Nephron (organoid): ENCODE measurements at regions not wholly inside any gene's neighbourhood (a gene's known extent, or its start where the extent isn't known, plus 50 kb on each side); places are given as distances from the start of the nearest gene placed in this dataset.

ENCODE experiments used
- H3K27ac Mint-ChIP-seq, 3 experiments: 2 replicates each; pipeline ENCODE4 v1.8.0; 2020; ENCODE audit warnings: mixed read lengths in 3 of 3, mild to moderate bottlenecking in 2 of 3, moderate library complexity in 1 of 3
- H3K27me3 Mint-ChIP-seq: 2 replicates; pipeline ENCODE4 v1.8.0; 2021; ENCODE audit warnings: low read depth, mild to moderate bottlenecking, moderate library complexity, mixed read lengths
- H3K36me3 Mint-ChIP-seq: 2 replicates; pipeline ENCODE4 v1.8.0; 2020; ENCODE audit warnings: low read depth, mixed read lengths
- H3K4me1 Mint-ChIP-seq: 2 replicates; pipeline ENCODE4 v1.8.0; 2020; ENCODE audit warnings: mixed read lengths
- H3K4me3 Mint-ChIP-seq, 3 experiments: 2 replicates each; pipeline ENCODE4 v1.8.0; 2020; ENCODE audit warnings: mild to moderate bottlenecking in 3 of 3, mixed read lengths in 3 of 3, moderate library complexity in 2 of 3
- H3K9me3 Mint-ChIP-seq: 2 replicates; pipeline ENCODE4 v1.8.0; 2020; ENCODE audit warnings: mixed read lengths
- CTCF ChIP-seq, 3 experiments: fragments of 200-600 bp; sonication (generic); IDR thresholded peaks; one replicate each; pipeline ENCODE4 v1.5.0; 2021; ENCODE audit warnings: antibody characterized with exemption in 3 of 3; ENCODE audit not compliant: unreplicated experiment in 3 of 3

GRCh38 chr3:116806351-116806750, 96.8 kb downstream of the TUSC7 start:
- H3K36me3 Mint-ChIP-seq = no peaks in the 10 kb centered on the region
- no peaks in the 10 kb centered on the region for H3K27me3 Mint-ChIP-seq
- peaks cover 23% of the 10 kb centered on the region for H3K9me3 Mint-ChIP-seq
- no peak overlapping the region for H3K27ac Mint-ChIP-seq
- no peak for TF ChIP-seq CTCF (IDR thresholded peaks at IDR 0.05; ENCODE audit: unreplicated experiment in 3 of 3)
- H3K4me3 Mint-ChIP-seq = no peak overlapping the region
- no peaks in the 10 kb centered on the region for H3K4me1 Mint-ChIP-seq

GRCh38 chr3:116808725-116809124, 99.1 kb downstream of the TUSC7 start:
- Mint-ChIP-seq H3K27ac (no peak overlapping the region), H3K9me3 (peaks cover 21% of the 10 kb centered on the region), H3K4me1 (no peaks in the 10 kb centered on the region), H3K4me3 (no peak overlapping the region), H3K27me3 (no peaks in the 10 kb centered on the region), H3K36me3 (no peaks in the 10 kb centered on the region)
- no peak for TF ChIP-seq CTCF (IDR thresholded peaks at IDR 0.05; ENCODE audit: unreplicated experiment in 3 of 3)

- no peaks in the 10 kb centered on the region for H3K4me1 Mint-ChIP-seq
- no peak overlapping the region for H3K27ac Mint-ChIP-seq
- no peak for TF ChIP-seq CTCF (IDR thresholded peaks at IDR 0.05; ENCODE audit: unreplicated experiment in 3 of 3)
- H3K4me3 Mint-ChIP-seq = no peak overlapping the region
- H3K36me3 Mint-ChIP-seq = no peaks in the 10 kb centered on the region
- H3K9me3 Mint-ChIP-seq = peaks cover 21% of the 10 kb centered on the region
- no peaks in the 10 kb centered on the region for H3K27me3 Mint-ChIP-seq
Observed at GRCh38 chr3:116809208-116809607, 99.6 kb downstream of the TUSC7 start.

- H3K27ac Mint-ChIP-seq = no peak overlapping the region
- H3K4me1 Mint-ChIP-seq = peaks cover 8% of the 10 kb centered on the region
- H3K27me3 Mint-ChIP-seq = no peaks in the 10 kb centered on the region
- H3K9me3 Mint-ChIP-seq = peaks cover 16% of the 10 kb centered on the region
- H3K36me3 Mint-ChIP-seq = no peaks in the 10 kb centered on the region
- no peak for TF ChIP-seq CTCF (IDR thresholded peaks at IDR 0.05; ENCODE audit: unreplicated experiment in 3 of 3)
- H3K4me3 Mint-ChIP-seq = no peak overlapping the region
Observed at GRCh38 chr3:116811754-116812153, 102.2 kb downstream of the TUSC7 start.

GRCh38 chr3:116812949-116813348, 103.4 kb downstream of the TUSC7 start:
- Mint-ChIP-seq H3K27me3 (no peaks in the 10 kb centered on the region), H3K4me1 (peaks cover 8% of the 10 kb centered on the region), H3K36me3 (no peaks in the 10 kb centered on the region), H3K27ac (no peak overlapping the region), H3K4me3 (no peak overlapping the region), H3K9me3 (peaks cover 13% of the 10 kb centered on the region)
- no peak for TF ChIP-seq CTCF (IDR thresholded peaks at IDR 0.05; ENCODE audit: unreplicated experiment in 3 of 3)

GRCh38 chr3:116815321-116815720, 105.7 kb downstream of the TUSC7 start:
- H3K4me1 Mint-ChIP-seq = peaks cover 8% of the 10 kb centered on the region
- no peaks in the 10 kb centered on the region for H3K36me3 Mint-ChIP-seq
- peaks cover 4% of the 10 kb centered on the region for H3K9me3 Mint-ChIP-seq
- no peak overlapping the region for H3K4me3 Mint-ChIP-seq
- H3K27me3 Mint-ChIP-seq = no peaks in the 10 kb centered on the region
- H3K27ac Mint-ChIP-seq = no peak overlapping the region
- no peak for TF ChIP-seq CTCF (IDR thresholded peaks at IDR 0.05; ENCODE audit: unreplicated experiment in 3 of 3)
